ENCODE measurements at regions not wholly inside any gene's neighbourhood (a gene's known extent, or its start where the extent isn't known, plus 50 kb on each side); places are given as distances from the start of the nearest gene placed in this dataset.

- TF ChIP-seq, protein P1, sequence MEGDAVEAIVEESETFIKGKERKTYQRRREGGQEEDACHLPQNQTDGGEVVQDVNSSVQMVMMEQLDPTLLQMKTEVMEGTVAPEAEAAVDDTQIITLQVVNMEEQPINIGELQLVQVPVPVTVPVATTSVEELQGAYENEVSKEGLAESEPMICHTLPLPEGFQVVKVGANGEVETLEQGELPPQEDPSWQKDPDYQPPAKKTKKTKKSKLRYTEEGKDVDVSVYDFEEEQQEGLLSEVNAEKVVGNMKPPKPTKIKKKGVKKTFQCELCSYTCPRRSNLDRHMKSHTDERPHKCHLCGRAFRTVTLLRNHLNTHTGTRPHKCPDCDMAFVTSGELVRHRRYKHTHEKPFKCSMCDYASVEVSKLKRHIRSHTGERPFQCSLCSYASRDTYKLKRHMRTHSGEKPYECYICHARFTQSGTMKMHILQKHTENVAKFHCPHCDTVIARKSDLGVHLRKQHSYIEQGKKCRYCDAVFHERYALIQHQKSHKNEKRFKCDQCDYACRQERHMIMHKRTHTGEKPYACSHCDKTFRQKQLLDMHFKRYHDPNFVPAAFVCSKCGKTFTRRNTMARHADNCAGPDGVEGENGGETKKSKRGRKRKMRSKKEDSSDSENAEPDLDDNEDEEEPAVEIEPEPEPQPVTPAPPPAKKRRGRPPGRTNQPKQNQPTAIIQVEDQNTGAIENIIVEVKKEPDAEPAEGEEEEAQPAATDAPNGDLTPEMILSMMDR (IDR thresholded peaks at IDR 0.05), result no peak
- TF ChIP-seq POLR2A (IDR thresholded peaks at IDR 0.05; ENCODE audit: low read depth) (no peak), EP300 (IDR thresholded peaks at IDR 0.05) (no peak)
Measured at GRCh38 chr1:14390816-14391215, 207.7 kb upstream of the KAZN start.
